Activated CD4-positive, alpha-beta T cell treated with anti-CD3 and anti-CD28 coated beads, Interleukin-10, Interleukin-2, amounts not matched to agents 100 ng/mL and 50 ng/mL, durations not matched to agents 16 hours and 8 hours (primary cell): ENCODE measurements at regions not wholly inside any gene's neighbourhood (a gene's known extent, or its start where the extent isn't known, plus 50 kb on each side); places are given as distances from the start of the nearest gene placed in this dataset.

Experiments
- DNase-seq: peaks from one replicate; pipeline ENCODE4 v3.0.0-alpha.2; 2020

DNA sequence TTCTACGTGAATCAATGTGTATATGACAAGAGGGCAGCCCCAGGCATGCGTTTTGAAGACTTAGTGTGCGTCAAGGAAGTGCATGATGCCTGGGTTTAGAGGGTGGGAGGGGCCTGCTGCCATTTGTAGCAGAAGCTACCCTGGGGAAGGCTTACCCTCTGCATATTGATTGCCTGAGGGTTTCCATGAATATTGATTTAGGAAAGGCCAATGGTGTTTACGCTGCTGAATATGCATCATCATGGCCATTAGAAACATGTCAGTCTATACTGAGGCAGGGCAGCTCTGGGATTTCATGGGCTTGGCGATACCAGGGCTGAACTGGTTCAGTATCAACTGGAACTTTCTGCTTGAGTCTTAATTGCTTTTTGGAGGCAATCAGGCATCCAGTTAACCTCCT lies 259.3 kb downstream of the DCDC2C start:
- no peak for DNase-seq

DNA sequence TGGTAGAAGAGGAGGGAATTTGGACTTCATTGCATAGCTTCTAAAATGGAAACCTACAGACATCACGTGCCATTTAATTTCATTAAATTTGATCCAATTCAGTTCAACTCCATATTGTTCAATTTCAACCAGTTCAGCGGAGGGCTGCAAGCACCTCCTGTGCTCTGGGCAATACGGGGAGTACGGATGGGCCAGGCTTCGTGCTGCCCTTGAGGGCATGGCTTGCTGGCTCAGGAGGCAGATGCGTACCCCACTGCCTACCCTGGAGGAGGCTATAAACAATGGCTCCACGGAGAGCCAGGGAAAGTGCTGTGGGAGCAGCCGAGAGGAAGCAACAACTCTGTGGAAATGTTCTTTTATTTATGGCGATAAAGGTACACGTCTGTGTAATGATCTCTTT lies 261.8 kb downstream of the DCDC2C start:
- no peak for DNase-seq

DNA sequence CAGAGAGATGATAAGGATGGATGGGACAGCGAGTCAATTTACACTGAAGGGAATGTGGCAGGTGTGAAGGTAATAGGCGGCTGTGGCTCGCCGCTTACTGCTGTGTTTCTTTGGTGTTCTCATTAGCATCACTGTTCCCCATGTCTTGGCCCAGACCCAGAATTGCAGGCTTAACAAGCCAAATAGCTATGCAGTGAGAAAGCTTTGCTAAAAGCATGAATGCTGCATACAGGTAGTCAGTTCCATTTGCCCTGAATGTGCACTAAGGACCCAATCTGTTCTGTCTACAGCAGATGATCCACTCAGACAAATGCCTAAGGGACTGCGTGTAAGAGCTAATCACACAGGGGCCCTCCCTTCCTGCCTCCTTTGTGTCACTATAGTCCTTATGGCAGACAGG lies 262.6 kb downstream of the DCDC2C start:
- DNase-seq, result no peak

DNA sequence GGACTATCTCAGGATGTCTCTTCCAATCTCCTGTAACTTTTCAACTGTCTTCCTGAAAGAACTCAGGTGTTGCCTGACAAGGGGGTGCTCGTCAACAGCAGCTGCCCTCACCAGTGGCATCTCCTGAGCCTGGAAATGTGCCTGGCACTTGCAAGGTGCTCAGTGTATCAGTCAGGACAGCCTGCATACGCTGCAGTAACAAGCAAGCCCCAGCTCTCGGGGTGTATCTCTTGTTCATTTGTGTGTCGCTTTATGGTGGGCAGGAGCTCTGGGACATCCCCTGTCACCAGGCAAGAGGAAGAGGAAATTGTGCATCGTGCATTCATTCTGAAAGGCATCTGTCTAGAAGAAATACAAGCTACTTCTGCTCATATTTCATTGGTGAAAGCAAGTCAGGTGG lies 263.1 kb downstream of the DCDC2C start:
- DNase-seq, result no peak

DNA sequence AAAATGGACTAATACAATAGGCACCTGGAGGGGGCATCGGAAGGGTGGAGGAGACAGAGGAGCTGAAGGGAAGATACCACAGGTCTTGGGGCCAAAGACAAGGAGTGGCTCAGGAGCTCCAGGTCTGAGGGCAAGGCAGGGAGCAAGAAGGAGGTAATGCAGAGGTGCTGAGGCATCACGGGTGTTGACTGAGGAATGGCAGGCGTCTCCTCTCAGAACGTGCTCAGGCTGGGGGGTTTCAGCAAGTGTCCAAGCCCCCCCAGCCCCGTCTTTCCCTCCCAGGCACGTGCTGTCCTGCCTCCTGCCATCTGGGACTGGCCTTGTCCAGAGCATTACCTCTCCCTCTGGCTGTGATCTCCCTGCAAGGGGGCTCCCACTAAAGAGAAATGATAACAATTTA lies 265.4 kb downstream of the DCDC2C start:
- no peak for DNase-seq

DNA sequence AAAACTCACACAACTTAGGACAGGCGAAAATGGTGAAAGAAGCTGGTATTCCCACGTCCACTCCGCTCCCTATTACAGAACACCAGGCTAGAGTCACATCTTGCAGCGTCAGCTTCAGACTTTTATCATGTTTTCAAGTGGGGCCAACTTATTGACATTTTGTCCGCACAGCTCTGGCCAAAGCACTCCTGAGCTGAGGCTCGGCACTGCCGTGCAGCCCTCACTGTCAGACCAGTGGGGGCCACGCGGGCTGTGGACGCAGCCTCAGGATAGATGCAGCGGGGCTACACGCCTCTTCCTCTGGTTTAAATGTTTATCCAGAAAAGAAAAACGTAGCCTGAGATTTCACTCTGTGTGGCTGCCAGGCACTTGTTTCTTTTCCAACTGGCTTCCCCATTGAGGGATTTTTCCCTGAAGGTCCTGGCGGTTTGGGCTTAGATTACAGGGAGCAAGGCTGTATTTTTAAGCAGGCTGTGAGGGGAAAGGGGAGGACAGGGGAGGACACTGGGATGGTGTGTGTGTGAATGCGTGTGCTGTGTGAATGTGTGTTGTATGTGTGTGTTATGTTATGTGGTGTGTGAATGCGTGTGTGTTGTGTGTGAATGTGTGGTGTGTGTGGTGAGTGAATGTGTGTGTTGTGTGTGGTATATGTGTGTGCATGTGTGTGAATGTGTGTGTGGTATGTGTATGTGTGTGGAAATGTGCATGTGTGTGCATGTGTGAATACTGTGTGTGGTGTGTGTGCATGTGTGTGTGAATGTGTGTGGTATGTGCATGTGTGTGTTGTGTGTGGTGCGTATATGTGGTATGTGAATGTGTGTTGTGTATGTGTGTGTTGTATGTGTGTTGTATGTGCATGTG lies 267.6 kb downstream of the DCDC2C start:
- no peak for DNase-seq

DNA sequence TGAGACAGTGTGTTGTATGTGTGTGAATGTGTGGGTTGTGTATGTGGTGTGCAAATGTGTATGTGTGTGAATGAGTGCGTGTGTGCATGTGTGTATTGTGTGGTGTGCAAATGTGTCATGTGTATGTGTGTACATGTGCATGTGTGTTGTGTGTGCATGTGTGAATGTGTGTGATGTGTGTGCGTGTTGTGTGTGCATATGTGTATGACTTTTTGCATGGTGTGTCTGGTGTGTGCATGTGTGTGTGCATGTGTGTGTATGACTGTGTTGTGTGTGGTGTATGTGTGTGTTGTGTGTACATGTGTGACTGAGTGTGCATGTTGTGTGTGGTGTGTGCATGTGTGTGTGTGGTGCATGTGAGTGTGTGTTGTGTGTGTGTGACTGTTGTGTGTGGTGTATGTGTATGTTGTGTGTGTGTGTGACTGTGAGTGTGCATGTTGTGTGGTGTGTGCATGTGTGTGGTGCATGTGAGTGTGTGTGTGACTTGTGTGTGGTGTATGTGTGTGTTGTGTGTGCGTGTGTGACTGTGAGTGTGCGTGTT lies 268.3 kb downstream of the DCDC2C start:
- no peak for DNase-seq

DNA sequence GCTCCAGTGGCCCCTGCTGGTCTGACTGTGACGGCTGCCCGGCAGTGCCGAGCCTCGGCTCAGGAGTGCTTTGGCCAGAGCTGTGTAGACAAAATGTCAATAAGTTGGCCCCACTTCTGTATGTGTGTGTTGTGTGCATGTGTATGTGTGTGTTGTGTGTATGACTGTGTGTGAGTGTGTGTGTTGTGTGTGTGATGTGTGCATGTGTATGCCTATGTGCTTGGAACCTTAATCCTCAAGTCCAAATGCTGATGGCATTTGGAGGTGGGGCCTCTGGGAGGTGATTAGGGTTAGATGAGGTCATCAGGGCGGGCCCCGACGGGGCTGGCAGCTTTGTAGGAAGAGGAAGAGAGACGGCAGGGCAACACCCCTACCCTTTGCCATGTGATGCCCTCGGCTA lies 269.0 kb downstream of the DCDC2C start:
- no peak for DNase-seq

DNA sequence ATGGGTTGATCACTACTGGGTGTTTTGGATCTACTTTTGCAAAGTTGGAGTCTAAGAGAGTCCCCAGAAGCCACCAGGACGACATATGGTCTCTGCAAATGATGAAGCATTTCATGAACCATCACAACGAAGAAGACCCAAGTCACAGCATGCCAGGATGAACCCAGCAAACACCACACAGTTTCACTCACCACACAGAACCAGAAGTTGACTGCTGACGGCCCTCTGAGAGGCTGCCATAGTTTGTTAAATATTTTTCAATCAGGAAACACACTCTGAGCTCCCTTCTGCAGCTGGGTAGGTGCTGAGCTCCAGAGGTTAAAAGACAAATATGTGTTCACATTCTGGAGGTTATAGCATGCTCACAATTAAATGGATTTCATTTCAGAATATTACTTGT lies 271.4 kb downstream of the DCDC2C start:
- no peak for DNase-seq

DNA sequence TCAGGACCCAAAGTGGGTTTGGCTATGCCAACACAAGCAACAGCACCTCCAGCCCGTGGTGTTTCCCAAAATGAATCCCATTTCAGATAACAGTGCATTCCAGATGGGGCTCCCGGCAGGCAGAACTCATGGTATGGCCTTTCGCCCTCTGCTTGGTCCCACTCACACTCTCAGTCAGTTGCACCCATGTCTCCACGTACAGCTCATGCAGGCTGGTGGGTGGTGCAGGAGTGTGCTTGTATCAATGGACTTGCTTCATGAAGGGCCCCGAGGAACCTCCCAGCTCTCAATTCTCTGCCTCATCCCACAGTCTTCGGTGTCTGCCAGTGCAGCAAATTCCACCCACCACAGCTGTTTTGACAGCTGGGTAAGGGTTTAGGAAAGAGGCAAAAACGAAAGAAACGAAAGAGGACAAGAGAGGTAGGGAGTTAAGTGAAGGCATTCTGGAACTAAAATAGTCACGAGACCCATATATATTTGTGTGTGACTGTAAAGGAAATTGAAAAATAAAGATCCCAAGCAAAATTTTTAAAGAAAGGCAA lies 278.1 kb downstream of the DCDC2C start:
- no peak for DNase-seq

DNA sequence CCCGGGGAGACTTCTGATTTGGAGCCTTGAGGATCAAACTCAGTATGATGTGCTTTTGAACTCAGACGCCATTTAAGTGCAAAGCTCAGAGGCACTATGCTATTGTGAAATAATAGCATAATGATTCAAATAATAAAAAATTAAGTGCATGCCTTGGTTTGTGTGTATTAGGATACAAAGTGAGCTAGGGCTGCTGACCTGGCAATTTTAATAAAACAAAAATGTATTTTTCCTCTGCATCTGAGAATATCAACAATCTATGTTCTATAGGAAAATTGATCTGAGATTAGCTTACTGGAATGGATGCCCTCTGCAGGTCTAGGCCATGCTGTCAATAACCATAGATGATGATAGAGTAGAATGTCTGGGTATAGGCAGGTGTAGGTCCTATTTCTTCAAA lies 278.8 kb downstream of the DCDC2C start:
- no peak for DNase-seq

DNA sequence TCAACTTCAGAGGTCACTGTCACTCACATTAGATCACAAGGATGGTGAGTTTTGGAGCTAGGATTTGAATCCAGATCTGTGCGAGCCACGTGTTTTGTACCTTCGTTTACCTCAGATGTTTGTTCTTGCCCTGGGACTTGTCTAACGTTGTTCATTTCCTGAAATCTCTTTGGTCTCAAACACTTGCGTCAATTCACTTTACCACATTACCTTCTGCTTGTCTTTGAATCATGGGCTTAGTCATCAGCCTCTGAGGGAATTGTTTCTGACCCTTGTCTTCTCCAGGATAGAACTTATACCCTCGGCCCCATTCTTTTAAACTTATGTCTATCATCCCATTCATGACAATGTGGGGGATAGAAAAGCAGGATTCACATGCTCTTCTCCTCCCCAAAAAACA lies 282.7 kb downstream of the DCDC2C start:
- no peak for DNase-seq

DNA sequence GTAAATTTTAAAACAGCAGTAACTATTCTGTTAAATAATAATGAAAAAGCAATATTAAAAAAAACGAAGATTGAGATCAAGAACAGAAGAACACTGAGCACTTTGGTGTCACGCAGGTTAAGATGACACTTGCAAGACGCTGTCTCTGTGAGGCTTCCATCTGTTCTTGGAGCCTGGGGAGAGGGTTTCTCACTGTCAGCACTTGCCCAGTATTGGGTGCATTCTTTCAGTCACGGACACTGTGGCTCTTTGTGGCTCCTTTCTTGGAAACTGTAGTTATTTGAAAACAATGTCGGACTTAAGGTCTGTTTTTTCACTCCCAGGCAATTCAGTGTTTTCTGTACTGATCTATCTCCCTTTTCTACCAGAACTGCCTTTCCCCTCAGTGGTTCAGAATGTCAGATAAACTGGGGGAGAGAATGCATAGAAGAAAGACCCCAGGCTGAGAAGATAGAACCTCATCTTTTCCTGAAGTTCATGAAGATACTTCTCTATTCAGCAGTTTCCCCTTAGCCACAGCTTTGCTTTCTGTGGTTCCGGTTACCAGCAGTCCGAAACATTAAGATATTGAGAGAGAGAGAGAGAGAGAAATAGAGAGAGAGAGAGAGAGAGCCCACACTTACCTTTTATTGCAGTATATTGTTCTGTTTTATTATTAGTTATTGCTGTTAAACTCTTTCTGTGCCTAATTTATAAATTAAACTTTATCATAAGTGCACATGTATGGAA lies 283.3 kb downstream of the DCDC2C start:
- no peak for DNase-seq

DNA sequence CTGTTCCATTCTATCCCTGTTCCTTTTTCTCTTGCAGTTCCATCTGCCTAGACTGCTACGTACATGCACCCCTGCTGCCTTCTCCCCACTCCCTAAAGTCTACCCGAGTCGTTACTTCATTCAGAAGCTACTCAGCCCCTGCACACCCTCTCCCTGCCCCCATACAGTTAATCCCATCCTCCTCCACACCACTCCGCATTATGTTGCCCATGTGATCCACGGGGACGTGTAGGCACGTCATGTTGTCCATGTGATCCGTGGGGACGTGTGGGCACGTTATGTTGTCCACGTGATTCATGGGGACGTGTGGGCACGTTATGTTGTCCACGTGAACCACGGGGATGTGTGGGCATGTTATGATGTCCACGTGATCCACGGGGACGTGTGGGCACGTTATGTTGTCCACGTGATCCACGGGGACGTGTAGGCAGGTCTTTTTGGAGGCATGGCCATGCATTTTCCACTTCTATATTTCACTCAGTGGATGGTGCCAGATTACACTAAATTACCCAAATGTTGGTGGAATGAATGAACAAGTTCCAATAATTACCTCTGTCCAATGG lies 299.5 kb downstream of the DCDC2C start:
- DNase-seq, result no peak

DNA sequence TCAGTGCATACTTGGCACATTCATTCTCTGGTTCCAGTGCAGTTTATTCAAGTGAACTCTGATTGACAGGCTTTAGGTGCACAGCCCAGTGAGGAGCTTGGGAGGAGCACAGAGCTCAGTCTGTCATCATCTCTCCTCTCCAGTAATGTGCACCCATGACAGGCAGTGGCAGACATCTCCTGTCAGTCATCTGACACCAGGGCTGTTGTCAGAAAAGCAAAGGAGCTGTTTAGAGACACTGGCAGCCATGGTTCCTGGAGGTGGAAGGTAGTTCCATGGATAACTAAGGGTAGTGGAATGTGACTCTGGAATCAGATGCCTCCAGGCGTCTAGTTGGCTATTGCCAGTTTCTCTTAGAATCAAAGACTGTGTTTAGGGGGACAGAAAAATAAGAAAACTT lies 308.8 kb downstream of the DCDC2C start:
- no peak for DNase-seq

DNA sequence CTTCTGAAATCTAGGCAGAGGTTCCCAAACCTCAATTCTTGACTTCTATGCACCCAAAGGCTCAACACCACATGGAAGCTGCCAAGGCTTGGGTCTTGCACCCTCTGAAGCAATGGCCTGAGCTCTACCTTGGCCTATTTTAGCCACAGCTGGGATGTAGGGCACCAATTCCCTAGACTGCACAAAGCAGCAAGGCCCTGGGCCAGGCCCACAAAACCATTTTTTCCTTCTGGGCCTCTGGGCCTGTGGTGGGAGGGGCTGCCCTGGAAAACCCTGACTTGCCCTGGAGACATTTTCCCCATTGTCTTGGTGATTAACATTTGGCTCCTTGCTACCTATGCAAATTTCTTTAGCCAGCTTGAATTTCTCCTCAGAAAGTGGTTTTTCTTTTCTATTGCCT lies 315.2 kb downstream of the DCDC2C start:
- DNase-seq, result no peak

DNA sequence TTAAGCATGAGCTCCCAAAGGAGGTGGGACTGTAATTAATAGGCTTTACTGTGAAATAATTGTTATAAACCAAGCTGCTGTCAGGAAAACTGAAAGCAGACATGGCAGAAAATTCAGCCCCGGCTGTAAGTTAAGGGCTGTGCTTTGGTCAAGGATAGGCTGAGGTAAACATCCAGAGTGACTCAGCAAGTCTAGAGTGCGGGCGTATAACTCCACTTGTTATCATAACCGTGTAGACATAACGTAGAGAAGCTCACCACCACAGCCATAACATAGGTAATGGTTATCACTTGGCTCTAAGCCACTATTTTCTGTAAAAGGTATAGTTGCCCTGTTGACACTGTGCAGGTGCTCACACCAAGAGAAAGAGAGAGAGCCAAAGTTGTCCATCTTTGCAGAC lies 316.8 kb downstream of the DCDC2C start:
- no peak for DNase-seq

DNA sequence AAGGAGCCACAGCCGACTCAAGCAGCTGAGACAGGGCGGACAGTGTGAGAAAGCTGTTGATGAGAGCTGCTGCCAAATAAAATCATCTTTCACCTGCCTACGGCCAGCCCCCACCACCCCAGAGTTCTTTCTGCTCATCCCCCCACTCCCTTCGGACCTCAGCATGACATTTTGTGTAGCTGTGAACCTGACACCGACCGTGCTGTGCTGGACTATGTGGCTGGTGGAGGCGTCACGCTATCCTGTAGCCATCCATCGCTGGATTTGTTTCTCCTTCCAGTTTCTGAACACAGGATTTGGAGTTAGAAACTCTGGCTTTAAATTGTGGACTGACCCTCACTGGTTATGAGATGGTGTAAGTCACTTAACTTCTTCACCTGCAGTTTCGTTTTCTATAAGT lies 317.3 kb downstream of the DCDC2C start:
- no peak for DNase-seq

DNA sequence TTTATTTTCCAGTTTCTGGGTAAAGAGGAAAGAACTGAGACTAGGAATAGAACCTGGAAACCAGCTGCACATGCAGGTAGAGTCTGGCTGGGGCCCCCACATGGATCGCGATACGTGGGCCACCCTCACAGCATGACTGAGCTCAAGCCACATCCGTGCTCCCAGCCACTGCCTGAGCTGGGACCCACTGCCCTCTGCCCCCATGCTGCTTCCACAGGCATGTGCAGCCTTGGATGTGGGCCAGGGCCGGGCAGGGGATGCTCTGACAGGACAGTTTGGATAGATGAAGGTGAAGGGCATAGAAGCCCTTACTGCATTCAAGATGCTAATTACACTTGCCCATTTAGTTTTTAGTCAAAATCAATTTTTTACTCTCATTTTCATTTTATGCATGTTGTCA lies 321.2 kb downstream of the DCDC2C start:
- DNase-seq, result no peak

DNA sequence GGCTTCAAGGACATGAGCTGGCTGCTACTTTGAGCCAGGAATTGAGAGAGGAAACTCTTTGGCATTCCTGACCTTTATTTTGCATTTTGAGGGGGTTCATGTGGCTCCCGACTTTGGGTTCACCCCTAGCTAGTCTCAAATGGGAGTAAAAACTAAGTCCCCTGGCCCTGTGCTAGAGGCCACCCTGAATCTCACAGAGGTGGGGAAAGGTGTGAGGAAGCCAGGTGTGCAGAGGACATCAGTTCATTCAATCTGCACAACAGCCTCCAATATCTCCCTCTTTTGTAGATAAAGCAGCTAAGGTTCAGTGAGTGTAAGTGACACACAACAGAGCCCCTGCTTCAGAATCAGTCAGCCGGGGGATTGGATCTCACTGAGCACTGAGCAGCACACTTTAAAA lies 325.7 kb downstream of the DCDC2C start:
- no peak for DNase-seq

DNA sequence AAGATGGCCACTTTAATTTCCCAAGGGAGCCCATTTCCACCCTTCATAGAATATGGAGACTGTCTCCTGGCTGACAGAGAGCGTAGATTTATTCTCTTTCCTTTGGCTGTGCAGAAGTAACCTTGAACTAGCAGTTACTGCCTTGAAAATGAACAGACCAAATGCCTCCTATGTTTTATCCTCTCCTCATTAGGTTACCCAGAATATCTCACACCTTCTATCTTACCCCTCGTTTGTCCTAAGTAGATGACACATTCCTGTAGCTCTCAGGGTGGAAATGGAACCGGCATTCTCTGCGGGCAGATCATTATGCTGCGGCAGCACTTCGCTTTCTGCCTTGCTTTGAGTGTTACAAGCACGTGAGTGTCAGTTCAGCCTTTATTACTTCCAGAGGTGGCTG lies 336.5 kb downstream of the DCDC2C start:
- DNase-seq, result no peak

DNA sequence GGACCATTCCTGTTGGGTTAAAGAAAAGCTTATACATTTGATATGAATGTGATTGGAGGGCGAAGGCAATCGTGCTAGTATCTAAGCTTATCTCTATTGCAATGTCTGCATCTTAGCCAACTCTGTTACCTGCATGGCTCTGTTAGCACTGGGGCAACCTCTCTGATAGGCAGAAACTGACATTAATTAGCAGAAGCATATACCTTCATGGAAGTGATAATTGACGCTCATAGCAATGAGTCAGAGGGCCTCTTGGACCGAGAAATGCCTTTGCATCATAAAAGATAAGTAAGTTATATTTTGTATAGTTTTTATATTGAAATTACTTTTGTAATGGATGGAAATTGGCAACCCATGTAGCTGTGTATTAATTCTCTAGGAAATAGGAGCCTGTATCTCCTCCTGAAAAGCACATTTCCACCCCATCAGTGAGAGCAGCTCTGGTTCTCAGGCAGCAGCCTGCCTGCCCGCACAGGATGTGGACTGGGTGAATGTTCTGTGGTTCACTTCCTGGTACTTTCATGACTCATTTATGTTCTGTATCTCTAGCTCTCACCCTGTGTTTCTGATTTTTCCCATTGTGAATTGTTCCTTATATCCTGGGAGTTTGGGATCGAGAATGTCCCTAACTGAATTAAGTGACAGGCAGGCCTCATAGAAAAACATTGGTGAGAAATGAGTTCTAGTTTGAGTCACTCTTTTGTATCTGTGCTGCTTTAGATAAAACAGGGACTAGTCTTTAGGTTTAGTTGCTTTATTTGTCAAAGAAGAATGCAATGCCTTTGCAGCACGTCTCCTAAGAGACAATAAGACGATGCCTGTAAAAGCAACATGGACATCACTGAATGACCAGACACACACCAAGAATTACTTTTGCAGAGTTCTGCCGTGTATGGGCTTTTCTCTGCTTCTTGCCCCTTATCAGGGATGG lies 344.9 kb downstream of the DCDC2C start:
- peak; percentile 51 for DNase-seq

DNA sequence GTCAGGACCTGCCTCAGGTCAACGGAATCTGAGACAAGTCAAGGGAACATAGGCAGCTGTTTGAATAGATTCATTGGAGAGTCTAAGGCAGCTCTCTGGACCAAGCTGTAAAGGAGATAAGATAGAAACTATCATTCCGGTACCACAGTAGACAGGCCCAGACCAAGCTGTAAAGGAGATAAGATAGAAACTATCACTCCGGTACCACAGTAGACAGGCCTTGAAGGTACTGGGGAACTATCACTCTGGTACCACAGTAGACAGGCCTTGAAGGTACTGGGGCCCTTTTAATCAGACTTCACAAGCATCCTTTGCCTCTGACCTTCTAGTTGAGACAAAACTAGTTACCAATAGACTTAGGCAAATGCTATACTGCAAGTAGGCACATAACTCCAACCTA lies 346.1 kb downstream of the DCDC2C start:
- DNase-seq, result no peak
